ENCODE measurements at regions not wholly inside any gene's neighbourhood (a gene's known extent, or its start where the extent isn't known, plus 50 kb on each side); places are given as distances from the start of the nearest gene placed in this dataset.

GRCh38 chr7:22885797-22886261 is 63.2 kb upstream of the TOMM7 start:
- Mint-ChIP-seq H3K36me3 (no peaks in the 10 kb centered on the region), H3K4me3 (no peak overlapping the region), H3K27me3 (ENCODE audit: low read depth) (no peaks in the 10 kb centered on the region; the same call in 1 of the 2 replicates), H3K27ac (no peak overlapping the region), H3K4me1 (peaks cover 2% of the 10 kb centered on the region; the same call in 1 of the 2 replicates), H3K9me3 (peaks cover 3% of the 10 kb centered on the region; the same call in 1 of the 2 replicates)
- ATAC-seq: no peak
- TF ChIP-seq OVOL2 (CRISPR knock-in tag; IDR thresholded peaks at IDR 0.05; ENCODE audit: borderline replicate concordance) (no peak), ZNF512 (CRISPR knock-in tag; IDR thresholded peaks at IDR 0.05; ENCODE audit: borderline replicate concordance) (no peak), TEAD1 (CRISPR knock-in tag; IDR thresholded peaks at IDR 0.05) (no peak), ZNF232 (CRISPR knock-in tag; IDR thresholded peaks at IDR 0.05) (no peak), SMAD3 (CRISPR knock-in tag; IDR thresholded peaks at IDR 0.05; ENCODE audit: borderline replicate concordance) (no peak), MXD4 (CRISPR knock-in tag; IDR thresholded peaks at IDR 0.05; ENCODE audit: borderline replicate concordance) (no peak), JUN (CRISPR knock-in tag; IDR thresholded peaks at IDR 0.05) (no peak)
- TF ChIP-seq, protein P1, sequence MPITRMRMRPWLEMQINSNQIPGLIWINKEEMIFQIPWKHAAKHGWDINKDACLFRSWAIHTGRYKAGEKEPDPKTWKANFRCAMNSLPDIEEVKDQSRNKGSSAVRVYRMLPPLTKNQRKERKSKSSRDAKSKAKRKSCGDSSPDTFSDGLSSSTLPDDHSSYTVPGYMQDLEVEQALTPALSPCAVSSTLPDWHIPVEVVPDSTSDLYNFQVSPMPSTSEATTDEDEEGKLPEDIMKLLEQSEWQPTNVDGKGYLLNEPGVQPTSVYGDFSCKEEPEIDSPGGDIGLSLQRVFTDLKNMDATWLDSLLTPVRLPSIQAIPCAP (CRISPR knock-in tag; IDR thresholded peaks at IDR 0.05): no peak
- TF ChIP-seq, protein P2, sequence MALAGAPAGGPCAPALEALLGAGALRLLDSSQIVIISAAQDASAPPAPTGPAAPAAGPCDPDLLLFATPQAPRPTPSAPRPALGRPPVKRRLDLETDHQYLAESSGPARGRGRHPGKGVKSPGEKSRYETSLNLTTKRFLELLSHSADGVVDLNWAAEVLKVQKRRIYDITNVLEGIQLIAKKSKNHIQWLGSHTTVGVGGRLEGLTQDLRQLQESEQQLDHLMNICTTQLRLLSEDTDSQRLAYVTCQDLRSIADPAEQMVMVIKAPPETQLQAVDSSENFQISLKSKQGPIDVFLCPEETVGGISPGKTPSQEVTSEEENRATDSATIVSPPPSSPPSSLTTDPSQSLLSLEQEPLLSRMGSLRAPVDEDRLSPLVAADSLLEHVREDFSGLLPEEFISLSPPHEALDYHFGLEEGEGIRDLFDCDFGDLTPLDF (CRISPR knock-in tag; IDR thresholded peaks at IDR 0.05): no peak
- TF ChIP-seq, protein P3, sequence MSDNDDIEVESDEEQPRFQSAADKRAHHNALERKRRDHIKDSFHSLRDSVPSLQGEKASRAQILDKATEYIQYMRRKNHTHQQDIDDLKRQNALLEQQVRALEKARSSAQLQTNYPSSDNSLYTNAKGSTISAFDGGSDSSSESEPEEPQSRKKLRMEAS (CRISPR knock-in tag; IDR thresholded peaks at IDR 0.05): no peak
- ChIA-PET POLR2A (no interaction called here), CTCF (interaction anchor here (0.8 kb wide), 1 partner anchor 325 kb away, joined by 5 read pairs; no protein-coding TSS in a partner anchor)
- DNase-seq (ENCODE audit: low spot score): no peak

DNA sequence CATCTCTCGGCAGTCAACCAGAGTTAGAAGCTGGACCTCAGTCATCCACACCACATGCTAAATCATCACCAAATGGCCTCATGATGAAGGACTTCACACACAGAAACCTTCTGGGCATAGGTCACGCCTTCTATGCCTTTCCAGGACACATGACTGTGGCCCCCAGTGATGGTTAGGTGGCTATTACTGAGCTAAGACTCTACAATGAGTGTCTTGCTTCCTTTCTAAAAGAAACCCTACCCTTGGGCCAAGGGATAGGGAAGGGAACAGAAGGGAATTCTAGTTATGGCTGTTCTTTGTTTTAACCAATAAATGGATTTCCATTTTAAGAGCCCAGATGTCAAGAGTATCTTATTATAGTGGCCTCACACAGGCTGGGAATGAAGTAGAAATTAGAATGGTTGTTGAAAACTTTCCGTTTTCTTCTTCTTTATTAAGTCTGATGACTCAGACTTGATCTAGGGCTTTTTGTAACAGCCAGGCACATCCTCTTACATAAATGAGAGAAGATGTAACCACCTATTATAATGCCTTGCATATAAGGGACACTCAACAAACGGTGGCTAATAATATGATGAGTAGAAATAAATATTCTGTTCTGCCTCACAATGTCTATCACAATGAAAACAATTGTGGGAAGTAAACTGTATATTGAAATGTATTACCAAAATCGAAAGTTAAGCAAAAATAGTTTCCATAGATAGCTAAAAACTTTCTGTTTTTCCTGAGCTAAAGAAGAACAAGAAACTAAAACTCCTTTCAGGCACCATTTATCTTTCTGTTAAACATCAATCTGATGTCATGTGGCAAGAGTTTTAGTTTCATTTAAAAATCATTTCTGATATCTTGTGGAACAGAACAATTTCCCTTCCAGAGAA is 62.5 kb upstream of the TOMM7 start:
- Mint-ChIP-seq H3K4me3 (no peak overlapping the region), H3K36me3 (no peaks in the 10 kb centered on the region), H3K27ac (no peak overlapping the region), H3K27me3 (ENCODE audit: low read depth) (no peaks in the 10 kb centered on the region; the same call in 1 of the 2 replicates), H3K9me3 (peaks cover 9% of the 10 kb centered on the region), H3K4me1 (peaks cover 2% of the 10 kb centered on the region; the same call in 1 of the 2 replicates)
- TF ChIP-seq PRRX2 (CRISPR knock-in tag; IDR thresholded peaks at IDR 0.05): no peak
- ChIA-PET CTCF (interaction anchor here (0.8 kb wide), 1 partner anchor 325 kb away, joined by 5 read pairs; no protein-coding TSS in a partner anchor), POLR2A (no interaction called here)
- no peak for DNase-seq (ENCODE audit: low spot score)
- no peak for ATAC-seq

DNA sequence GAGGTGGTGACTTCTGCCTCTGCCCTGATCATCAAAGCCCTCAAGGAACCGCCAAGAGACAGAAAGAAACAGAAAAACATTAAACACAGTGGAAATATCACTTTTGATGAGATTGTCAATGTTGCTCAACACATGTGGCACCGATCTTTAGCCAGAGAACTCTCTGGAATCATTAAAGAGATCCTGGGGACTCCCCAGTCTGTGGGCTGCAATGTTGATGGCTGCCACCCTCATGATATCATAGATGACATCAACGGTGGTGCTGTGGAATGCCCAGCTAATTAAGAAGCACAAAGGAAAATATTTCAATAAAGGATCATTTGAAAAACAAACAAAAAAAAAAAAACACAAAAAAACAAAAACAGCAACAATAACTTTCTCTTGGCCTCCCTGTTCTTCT is 59.5 kb upstream of the TOMM7 start:
- CTCF ChIA-PET: no interaction called here
- H3K36me3 Mint-ChIP-seq: no peaks in the 10 kb centered on the region
- no peak for ATAC-seq
- peaks cover 11% of the 10 kb centered on the region for H3K4me1 Mint-ChIP-seq
- H3K27ac Mint-ChIP-seq: no peak overlapping the region
- no peak overlapping the region for H3K4me3 Mint-ChIP-seq
- DNase-seq (ENCODE audit: low spot score): no peak
- TF ChIP-seq RELA (CRISPR knock-in tag; IDR thresholded peaks at IDR 0.05; ENCODE audit: borderline replicate concordance): no peak
- no peak for TF ChIP-seq ZNF423 (CRISPR knock-in tag; IDR thresholded peaks at IDR 0.05)
- TF ChIP-seq PRRX2 (CRISPR knock-in tag; IDR thresholded peaks at IDR 0.05): no peak
- no peak for TF ChIP-seq IRF2 (CRISPR knock-in tag; IDR thresholded peaks at IDR 0.05; ENCODE audit: borderline replicate concordance, low read depth)
- TF ChIP-seq KAT7 (CRISPR knock-in tag; IDR thresholded peaks at IDR 0.05; ENCODE audit: borderline replicate concordance): no peak
- no peak for TF ChIP-seq ZNF263 (CRISPR knock-in tag; IDR thresholded peaks at IDR 0.05; ENCODE audit: low read depth)
- no peak for TF ChIP-seq ZNF317 (CRISPR knock-in tag; IDR thresholded peaks at IDR 0.05; ENCODE audit: borderline replicate concordance, low read depth)
- no peak for TF ChIP-seq CREB1 (CRISPR knock-in tag; IDR thresholded peaks at IDR 0.05)
- TF ChIP-seq, protein P4, sequence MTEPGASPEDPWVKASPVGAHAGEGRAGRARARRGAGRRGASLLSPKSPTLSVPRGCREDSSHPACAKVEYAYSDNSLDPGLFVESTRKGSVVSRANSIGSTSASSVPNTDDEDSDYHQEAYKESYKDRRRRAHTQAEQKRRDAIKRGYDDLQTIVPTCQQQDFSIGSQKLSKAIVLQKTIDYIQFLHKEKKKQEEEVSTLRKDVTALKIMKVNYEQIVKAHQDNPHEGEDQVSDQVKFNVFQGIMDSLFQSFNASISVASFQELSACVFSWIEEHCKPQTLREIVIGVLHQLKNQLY (CRISPR knock-in tag; IDR thresholded peaks at IDR 0.05): no peak
- no peak for TF ChIP-seq ATF2 (CRISPR knock-in tag; IDR thresholded peaks at IDR 0.05; ENCODE audit: borderline replicate concordance, low read depth)
- peaks cover 9% of the 10 kb centered on the region for H3K9me3 Mint-ChIP-seq
- no peaks in the 10 kb centered on the region; the same call in 1 of the 2 replicates for H3K27me3 Mint-ChIP-seq (ENCODE audit: low read depth)
- POLR2A ChIA-PET: no interaction called here
